HCT116 (cell line): ENCODE measurements at regions not wholly inside any gene's neighbourhood (a gene's known extent, or its start where the extent isn't known, plus 50 kb on each side); places are given as distances from the start of the nearest gene placed in this dataset.

ENCODE experiments used
- ATAC-seq: fragments of 200-7000 bp; cut with Tn5 transposase; 2 replicates; pipeline ENCODE4 v1.9.1; 2020; ENCODE audit warnings: mild to moderate bottlenecking, moderate library complexity
- BruUV-seq: library from RNA; stranded (reverse); fragments of 400-500 nt; replicated peaks from 2 replicates; lab custom pipeline; 2021; lab: Mats Ljungman, UMichigan
- CTCF ChIA-PET: fragments of 300-600 bp; sonication (Branson Sonifier 250); formaldehyde crosslinking; loops from one replicate; lab custom pipeline; 2021; ENCODE audit warnings: antibody characterized with exemption; lab: Charles Lee
- POLR2A ChIA-PET: fragments of 300-600, 350-600 bp; sonication (Branson Sonifier 250); formaldehyde crosslinking; loops from one replicate; lab custom pipeline; 2021; ENCODE audit warnings: antibody characterized with exemption; lab: Charles Lee
- RAD21 ChIA-PET, 2 experiments: fragments of 300-600 bp; sonication (Branson Sonifier 250); formaldehyde crosslinking; loops; one replicate each; lab custom pipeline; 2023; ENCODE audit warnings: low total read pairs in 2 of 2; ENCODE audit not compliant: uncharacterized antibody in 2 of 2, unreplicated experiment in 2 of 2, low non-redundant PET in 1 of 2; lab: Charles Lee
- DNase-seq: peaks from one replicate; pipeline ENCODE4 v3.0.0-alpha.2; 2010; ENCODE audit warnings: low read depth, low spot score
- H2AFZ ChIP-seq: fragments of 200-600 bp; shearing (Covaris generic), sonication (generic); 2 replicates; pipeline ENCODE4 v1.6.1; 2017; ENCODE audit warnings: low read depth, mixed run types, mixed read lengths, antibody characterized with exemption, low read length; ENCODE audit not compliant: poor library complexity, severe bottlenecking
- H3K27ac ChIP-seq: 2 replicates; pipeline ENCODE4 v1.5.1; 2012; ENCODE audit warnings: low read depth, low read length
- H3K27me3 ChIP-seq: fragments of 200-600 bp; sonication (generic); 2 replicates; pipeline ENCODE4 v1.6.1; 2016; ENCODE audit warnings: mixed run types, low read length, mixed read lengths; ENCODE audit not compliant: insufficient read depth
- H3K36me3 ChIP-seq, 2 experiments: fragments of 200-500 bp in 1 of 2; fragments of 200-600 bp in 1 of 2; sonication (Bioruptor generic) in 1 of 2; sonication (generic) in 1 of 2; 2 replicates each; pipeline versions ENCODE4 v1.5.1 to v1.6.1; 2014 to 2016; ENCODE audit warnings: low read length in 2 of 2, inconsistent platforms in 1 of 2, mixed read lengths in 1 of 2, mixed run types in 1 of 2; ENCODE audit not compliant: insufficient read depth in 2 of 2, control insufficient read depth in 1 of 2
- H3K4me1 ChIP-seq, 2 experiments: fragments of 200-600 bp in 1 of 2; sonication (generic) in 1 of 2; 2 replicates each; pipeline versions ENCODE4 v1.5.1 to v1.6.1; 2012 to 2017; ENCODE audit warnings: low read length in 2 of 2, inconsistent platforms in 1 of 2, mild to moderate bottlenecking in 1 of 2, mixed read lengths in 1 of 2, mixed run types in 1 of 2, moderate library complexity in 1 of 2; ENCODE audit not compliant: insufficient read depth in 2 of 2, control insufficient read depth in 1 of 2
- H3K4me2 ChIP-seq: fragments of 200-600 bp; sonication (generic); 2 replicates; pipeline ENCODE4 v1.6.1; 2017; ENCODE audit warnings: mixed run types, low read length, mixed read lengths
- H3K4me3 ChIP-seq, 2 experiments: fragments of 200-600 bp in 1 of 2; sonication (generic) in 1 of 2; replicated peaks in 1 of 2; 2 replicates each; pipeline ENCODE4 v1.5.1; 2011 to 2016; ENCODE audit warnings: low read length in 2 of 2, control low read depth in 1 of 2, low read depth in 1 of 2, mild to moderate bottlenecking in 1 of 2, mixed read lengths in 1 of 2, mixed run types in 1 of 2
- H3K79me2 ChIP-seq: fragments of 200-600 bp; sonication (generic); 2 replicates; pipeline ENCODE4 v1.6.1; 2017; ENCODE audit warnings: mild to moderate bottlenecking, mixed run types, low read length, moderate library complexity, mixed read lengths; ENCODE audit not compliant: insufficient read depth
- H3K9ac ChIP-seq: fragments of 200-600 bp; sonication (generic); 2 replicates; pipeline ENCODE4 v1.6.1; 2016; ENCODE audit warnings: low read length, mixed read lengths
- H3K9me2 ChIP-seq: fragments of 200-600 bp; sonication (generic), shearing (Covaris generic); 2 replicates; pipeline ENCODE4 v1.6.1; 2017; ENCODE audit warnings: mixed run types, mild to moderate bottlenecking, moderate library complexity; ENCODE audit not compliant: insufficient read depth
- H3K9me3 ChIP-seq, 2 experiments: fragments of 200-500 bp in 1 of 2; fragments of 200-600 bp in 1 of 2; sonication (Bioruptor generic) in 1 of 2; sonication (generic) in 1 of 2; 2 replicates each; pipeline ENCODE4 v1.6.1; 2014 to 2017; ENCODE audit warnings: low read length in 2 of 2, mixed read lengths in 2 of 2, inconsistent platforms in 1 of 2, low read depth in 1 of 2, mild to moderate bottlenecking in 1 of 2, mixed run types in 1 of 2, moderate library complexity in 1 of 2; ENCODE audit not compliant: control insufficient read depth in 1 of 2, insufficient read depth in 1 of 2
- H4K20me1 ChIP-seq: fragments of 200-600 bp; sonication (generic), shearing (Covaris generic); 2 replicates; pipeline ENCODE4 v1.6.1; 2017; ENCODE audit warnings: mixed run types, mild to moderate bottlenecking, moderate library complexity; ENCODE audit not compliant: insufficient read depth
- CBX3 ChIP-seq: IDR thresholded peaks from 2 replicates; pipeline ENCODE4 v1.6.1; 2012; ENCODE audit warnings: low read depth
- CEBPB ChIP-seq: IDR thresholded peaks from 2 replicates; pipeline ENCODE4 v1.6.1; 2012; ENCODE audit warnings: low read depth
- CTCF ChIP-seq, 3 experiments: fragments of 200-600 bp in 1 of 3; sonication (generic) in 1 of 3; IDR thresholded peaks in 2 of 3; conservative IDR thresholded peaks in 1 of 3; 2 replicates each; pipeline ENCODE4 v1.5.1; 2012 to 2017; ENCODE audit warnings: low read depth in 2 of 3, low read length in 2 of 3, antibody characterized with exemption in 1 of 3, borderline replicate concordance in 1 of 3, control low read depth in 1 of 3, mild to moderate bottlenecking in 1 of 3, mixed read lengths in 1 of 3, mixed run types in 1 of 3, moderate library complexity in 1 of 3; ENCODE audit not compliant: insufficient read depth in 1 of 3
- EGR1 ChIP-seq: IDR thresholded peaks from 2 replicates; pipeline ENCODE4 v1.6.1; 2012; ENCODE audit warnings: low read depth
- EZH2 ChIP-seq: fragments of 200-600 bp; sonication (generic); IDR thresholded peaks from 2 replicates; pipeline ENCODE4 v1.6.1; 2017; ENCODE audit warnings: antibody characterized with exemption, mixed run types
- EZH2phosphoT487 ChIP-seq: fragments of 200-600 bp; IDR thresholded peaks from 2 replicates; pipeline ENCODE4 v1.6.1; 2018; ENCODE audit warnings: antibody characterized with exemption, borderline replicate concordance
- FOSL1 ChIP-seq: IDR thresholded peaks from 2 replicates; pipeline ENCODE4 v1.6.1; 2012; ENCODE audit warnings: low read depth
- JUND ChIP-seq: IDR thresholded peaks from 2 replicates; pipeline ENCODE4 v1.6.1; 2012
- POLR2A ChIP-seq: IDR thresholded peaks from 2 replicates; pipeline ENCODE4 v1.7.0; 2011; ENCODE audit warnings: borderline replicate concordance; ENCODE audit not compliant: insufficient read depth, insufficient read length; ENCODE audit errors: extremely low read depth
- POLR2AphosphoS5 ChIP-seq: IDR thresholded peaks from 2 replicates; pipeline ENCODE4 v1.6.1; 2011; ENCODE audit warnings: mild to moderate bottlenecking, low read depth, low read length, moderate library complexity
- SIN3A ChIP-seq: IDR thresholded peaks from 2 replicates; pipeline ENCODE4 v1.6.1; 2012; ENCODE audit warnings: low read depth
- SP1 ChIP-seq: IDR thresholded peaks from 2 replicates; pipeline ENCODE4 v1.6.1; 2012; ENCODE audit warnings: low read depth
- TCF7L2 ChIP-seq: IDR thresholded peaks from 2 replicates; pipeline ENCODE4 v1.7.0; 2011; ENCODE audit warnings: borderline replicate concordance, inconsistent platforms; ENCODE audit not compliant: insufficient read depth, insufficient read length; ENCODE audit errors: extremely low read depth
- YY1 ChIP-seq: IDR thresholded peaks from 2 replicates; pipeline ENCODE4 v1.6.1; 2011; ENCODE audit warnings: low read length, low read depth, moderate library complexity, mild to moderate bottlenecking; ENCODE audit not compliant: insufficient replicate concordance; ENCODE audit errors: extremely low read depth
- ZBTB33 ChIP-seq: IDR thresholded peaks from 2 replicates; pipeline ENCODE4 v1.6.1; 2011; ENCODE audit warnings: mild to moderate bottlenecking, low read length, moderate library complexity; ENCODE audit not compliant: insufficient replicate concordance; ENCODE audit errors: extremely low read depth
- ZNF274 ChIP-seq: fragments of 200-500 bp; sonication (Bioruptor generic); IDR thresholded peaks from 2 replicates; pipeline ENCODE4 v1.6.1; 2014; ENCODE audit warnings: mild to moderate bottlenecking, low read depth, low read length, inconsistent platforms
- intact Hi-C: fragments of 100-400 bp; cut with micrococcal nuclease; formaldehyde crosslinking; loops from 2 replicates; pipeline ENCODE4 v1.10.0; 2022
- TF ChIP-seq, protein P1 (sequence below): IDR thresholded peaks from 2 replicates; pipeline ENCODE4 v1.6.1; 2012
- TF ChIP-seq, protein P2 (sequence below): IDR thresholded peaks from 2 replicates; pipeline ENCODE4 v1.6.1; 2012

GRCh38 chr2:47728551-47728950 is 54.4 kb upstream of the MSH6 start:
- CTCF ChIA-PET: no interaction called here
- H3K79me2 ChIP-seq: no peaks in the 10 kb centered on the region

More at GRCh38 chr2:47728551-47728950, 54.4 kb upstream of the MSH6 start:
- TF ChIP-seq EZH2 (no peak), POLR2A (no peak), EZH2phosphoT487 (no peak), CBX3 (no peak), JUND (no peak), TCF7L2 (no peak), SP1 (no peak), ZNF274 (no peak), FOSL1 (no peak), SIN3A (no peak), YY1 (no peak), ZBTB33 (no peak), POLR2AphosphoS5 (no peak), CEBPB (no peak), EGR1 (no peak), CTCF (IDR thresholded peaks at IDR 0.05 in 2 of 3, conservative IDR thresholded peaks at IDR 0.05 in 1 of 3; ENCODE audit: borderline replicate concordance in 1 of 3, insufficient read depth in 1 of 3, low read depth in 2 of 3, low read length in 2 of 3) (no peak)
- TF ChIP-seq, protein P1, sequence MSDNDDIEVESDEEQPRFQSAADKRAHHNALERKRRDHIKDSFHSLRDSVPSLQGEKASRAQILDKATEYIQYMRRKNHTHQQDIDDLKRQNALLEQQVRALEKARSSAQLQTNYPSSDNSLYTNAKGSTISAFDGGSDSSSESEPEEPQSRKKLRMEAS: no peak
- TF ChIP-seq, protein P2, sequence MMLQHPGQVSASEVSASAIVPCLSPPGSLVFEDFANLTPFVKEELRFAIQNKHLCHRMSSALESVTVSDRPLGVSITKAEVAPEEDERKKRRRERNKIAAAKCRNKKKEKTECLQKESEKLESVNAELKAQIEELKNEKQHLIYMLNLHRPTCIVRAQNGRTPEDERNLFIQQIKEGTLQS: no peak
- H3K9me3 ChIP-seq: no peaks in the 10 kb centered on the region
- H3K9ac ChIP-seq: no peak overlapping the region
- ChIA-PET RAD21 (no interaction called here), POLR2A (no interaction called here)
- H2AFZ ChIP-seq: no peak overlapping the region
- no peaks in the 10 kb centered on the region for H3K9me2 ChIP-seq
- ATAC-seq: no peak
- H3K27me3 ChIP-seq: no peaks in the 10 kb centered on the region
- H3K36me3 ChIP-seq: no peaks in the 10 kb centered on the region
- no peak for DNase-seq
- H4K20me1 ChIP-seq: no peaks in the 10 kb centered on the region
- no TSS peak for BruUV-seq
- H3K4me3 ChIP-seq: no peak overlapping the region
- H3K4me2 ChIP-seq: no peak overlapping the region
- intact Hi-C loops: no loop called here
- no peak overlapping the region for H3K27ac ChIP-seq
- no peaks in the 10 kb centered on the region for H3K4me1 ChIP-seq
